Kidney glomerular epithelial cell (primary cell): ENCODE measurements at regions not wholly inside any gene's neighbourhood (a gene's known extent, or its start where the extent isn't known, plus 50 kb on each side); places are given as distances from the start of the nearest gene placed in this dataset.

Experiments
- DNase-seq: peaks from one replicate; lab custom pipeline; 2025; lab: John Stamatoyannopoulos, UW

DNA sequence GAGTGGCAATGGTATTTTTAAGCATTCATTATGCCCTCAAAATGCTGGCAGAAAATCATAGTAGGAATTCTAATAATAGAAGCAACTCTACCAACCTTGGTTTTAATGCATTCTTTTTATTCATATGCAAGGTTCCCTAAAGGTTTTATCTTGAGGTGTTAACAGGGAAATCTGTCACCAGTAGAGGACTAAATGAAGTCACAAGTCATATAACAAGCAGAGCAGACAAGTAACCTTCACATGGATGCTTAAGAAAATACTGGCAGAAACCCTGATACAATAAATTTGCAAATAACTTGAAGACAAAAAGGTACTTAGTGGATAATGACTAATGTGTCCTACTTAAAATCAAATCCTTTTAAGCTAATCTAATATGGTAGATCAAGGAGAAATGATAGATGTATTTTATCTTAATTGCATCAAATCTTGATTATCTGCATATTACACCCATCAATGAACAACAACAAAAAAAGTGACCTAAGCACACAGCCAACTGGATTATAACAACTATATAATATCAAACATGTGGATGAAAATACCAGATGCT, 73.3 kb downstream of the RFC3 start:
- DNase-seq = no peak

DNA sequence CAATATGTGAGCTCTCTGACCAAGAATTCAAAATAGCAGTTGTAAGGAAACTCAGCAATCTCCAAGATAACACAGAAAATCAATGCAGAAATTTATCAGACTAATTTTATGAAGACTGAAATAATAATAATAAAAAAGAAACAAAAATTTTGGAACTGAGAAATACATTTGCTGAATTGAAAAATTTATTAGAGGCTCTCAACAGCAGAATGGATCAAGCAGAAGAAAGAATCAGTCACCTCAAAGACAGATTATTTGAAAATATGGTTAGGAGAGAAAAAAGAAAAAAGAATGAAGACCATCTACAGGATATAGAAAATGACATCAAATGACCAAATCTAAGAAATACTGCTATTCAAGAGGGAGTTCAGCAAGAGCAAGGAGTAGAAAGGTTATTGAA, 75.6 kb downstream of the RFC3 start:
- DNase-seq = no peak

DNA sequence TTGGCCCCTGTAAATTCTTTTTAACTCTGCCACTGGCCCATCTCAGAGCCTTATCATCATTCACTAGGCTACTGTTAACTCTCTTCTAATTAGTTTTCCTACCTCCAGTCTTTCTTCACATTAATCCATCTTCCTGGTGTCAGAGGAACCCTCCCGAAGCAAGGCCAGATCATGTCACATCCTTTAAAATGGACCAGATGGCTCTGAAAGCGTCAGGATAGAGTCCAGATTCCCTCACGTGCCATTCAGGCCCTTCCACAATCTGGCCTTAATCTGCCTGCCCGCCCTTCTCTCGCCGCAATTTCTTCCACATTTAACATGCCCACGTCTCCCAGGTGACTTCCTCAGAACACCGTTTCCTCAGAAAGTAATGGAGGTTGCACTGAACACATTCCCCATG, 86.5 kb downstream of the RFC3 start:
- no peak for DNase-seq

DNA sequence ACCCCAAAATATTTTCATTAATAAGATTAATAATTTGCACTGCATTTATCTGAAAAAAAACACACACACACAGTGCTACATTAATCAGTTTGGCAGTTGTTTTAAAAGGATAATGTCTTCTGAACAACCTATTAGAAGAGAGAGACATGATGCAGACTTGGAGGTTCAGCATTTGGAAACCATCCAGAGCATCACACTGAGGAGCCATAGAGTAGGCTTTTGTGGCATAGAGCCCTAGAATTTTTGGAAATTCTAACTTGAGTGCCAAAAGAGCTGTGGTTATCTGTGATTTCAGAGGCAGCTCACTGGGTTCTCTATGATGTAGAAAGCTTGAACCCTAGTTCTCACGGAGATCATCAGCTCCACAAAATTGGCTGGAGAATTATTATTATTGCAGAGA, 90.2 kb downstream of the RFC3 start:
- no peak for DNase-seq

GRCh38 chr13:33910255-33910654, 92.3 kb downstream of the RFC3 start:
- DNase-seq = no peak

DNA sequence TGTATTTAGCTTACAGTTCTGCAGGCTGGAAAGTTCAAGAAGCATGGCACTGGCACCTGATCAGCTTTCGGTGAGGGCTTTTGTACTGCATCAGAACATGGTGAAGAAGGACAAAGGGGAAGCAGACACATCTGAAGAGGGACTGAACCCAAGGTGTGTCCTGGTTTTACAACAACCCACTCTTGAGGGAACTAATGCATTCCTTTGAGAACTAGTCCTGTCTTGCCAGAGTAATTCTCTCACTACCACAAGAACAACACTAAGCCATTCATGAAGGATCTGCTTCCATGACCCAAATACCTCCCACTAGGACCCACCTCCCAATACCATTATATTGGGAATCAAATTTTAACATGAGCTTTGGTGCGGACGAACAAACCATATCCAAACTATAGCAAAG, 93.6 kb downstream of the RFC3 start:
- DNase-seq = no peak

DNA sequence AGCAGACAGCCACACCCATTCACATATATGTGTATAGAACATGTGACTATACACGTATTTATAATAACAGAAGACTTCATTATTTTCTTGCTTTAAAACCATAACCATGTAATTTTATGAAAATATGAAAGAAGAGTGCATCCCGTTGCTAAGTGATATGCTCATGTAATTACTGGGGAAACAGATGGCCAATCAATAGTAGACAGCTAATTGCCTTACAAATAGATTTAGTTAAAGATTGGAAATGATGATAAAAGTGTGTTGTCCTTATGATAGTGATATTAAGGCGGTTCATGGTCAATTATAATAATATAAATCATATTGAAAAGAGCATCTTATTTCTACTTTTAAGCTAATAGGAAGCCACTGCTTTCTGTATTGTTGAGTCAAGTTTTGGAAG, 95.9 kb downstream of the RFC3 start:
- no peak for DNase-seq

DNA sequence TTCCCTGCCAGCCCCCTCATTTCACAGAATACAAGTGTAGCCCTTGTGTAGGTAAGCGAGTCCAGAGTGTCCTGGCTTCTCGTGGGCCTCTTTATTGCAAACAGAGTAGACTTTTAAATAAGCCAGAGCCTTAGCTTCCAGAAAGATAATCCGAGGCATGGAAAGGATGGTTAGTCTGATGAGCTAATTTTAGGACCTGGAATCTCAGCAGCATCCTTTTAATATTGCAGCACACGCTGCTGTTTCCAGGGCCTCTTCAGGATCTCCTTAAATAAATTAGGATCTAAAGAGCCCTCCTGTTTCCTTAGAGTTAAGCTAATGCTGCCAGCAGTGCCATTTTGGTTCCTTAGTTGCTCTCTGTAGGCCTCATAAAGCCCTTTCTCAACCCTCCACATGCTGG, 99.2 kb downstream of the RFC3 start:
- DNase-seq = no peak

DNA sequence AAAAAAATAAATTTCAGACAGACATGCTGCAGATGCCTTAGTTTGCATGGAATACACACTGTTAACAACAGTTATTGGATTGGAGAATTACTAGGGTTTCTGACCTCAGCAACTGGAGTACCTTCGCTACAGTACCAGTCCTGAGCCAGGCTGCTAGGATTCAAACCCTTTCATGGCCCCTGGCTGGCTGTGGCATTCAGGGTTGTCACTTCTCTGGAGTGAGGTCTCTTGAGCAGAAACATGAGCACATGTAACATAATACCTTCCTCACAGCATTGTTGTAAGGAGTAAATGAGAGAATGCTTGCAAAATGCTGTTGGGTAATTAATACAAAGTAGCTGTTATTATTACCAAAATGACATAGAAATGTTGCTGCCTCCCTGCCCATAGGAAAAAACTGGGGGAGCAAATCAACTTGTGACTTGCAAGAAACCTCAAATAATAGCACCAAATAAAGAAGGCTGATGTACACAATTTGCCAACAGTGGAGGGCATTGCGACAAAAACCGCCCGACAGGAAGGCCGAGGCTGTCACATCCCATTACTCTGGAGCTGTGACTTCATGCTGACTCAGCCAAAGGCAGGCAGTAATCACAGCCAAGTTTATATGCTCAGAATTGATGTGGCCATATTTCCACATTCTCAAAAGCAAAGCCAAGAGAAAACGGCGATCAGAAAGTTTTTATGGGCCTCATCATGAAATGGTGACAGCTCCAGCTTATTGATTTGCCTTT, 100.4 kb downstream of the RFC3 start:
- peak; percentile 21 for DNase-seq

- DNase-seq = no peak
Observed at GRCh38 chr13:33919120-33919519, 101.2 kb downstream of the RFC3 start.

GRCh38 chr13:33925563-33925962, 107.6 kb downstream of the RFC3 start:
- no peak for DNase-seq

- DNase-seq = no peak
Observed at GRCh38 chr13:33927315-33927714, 109.4 kb downstream of the RFC3 start.

DNA sequence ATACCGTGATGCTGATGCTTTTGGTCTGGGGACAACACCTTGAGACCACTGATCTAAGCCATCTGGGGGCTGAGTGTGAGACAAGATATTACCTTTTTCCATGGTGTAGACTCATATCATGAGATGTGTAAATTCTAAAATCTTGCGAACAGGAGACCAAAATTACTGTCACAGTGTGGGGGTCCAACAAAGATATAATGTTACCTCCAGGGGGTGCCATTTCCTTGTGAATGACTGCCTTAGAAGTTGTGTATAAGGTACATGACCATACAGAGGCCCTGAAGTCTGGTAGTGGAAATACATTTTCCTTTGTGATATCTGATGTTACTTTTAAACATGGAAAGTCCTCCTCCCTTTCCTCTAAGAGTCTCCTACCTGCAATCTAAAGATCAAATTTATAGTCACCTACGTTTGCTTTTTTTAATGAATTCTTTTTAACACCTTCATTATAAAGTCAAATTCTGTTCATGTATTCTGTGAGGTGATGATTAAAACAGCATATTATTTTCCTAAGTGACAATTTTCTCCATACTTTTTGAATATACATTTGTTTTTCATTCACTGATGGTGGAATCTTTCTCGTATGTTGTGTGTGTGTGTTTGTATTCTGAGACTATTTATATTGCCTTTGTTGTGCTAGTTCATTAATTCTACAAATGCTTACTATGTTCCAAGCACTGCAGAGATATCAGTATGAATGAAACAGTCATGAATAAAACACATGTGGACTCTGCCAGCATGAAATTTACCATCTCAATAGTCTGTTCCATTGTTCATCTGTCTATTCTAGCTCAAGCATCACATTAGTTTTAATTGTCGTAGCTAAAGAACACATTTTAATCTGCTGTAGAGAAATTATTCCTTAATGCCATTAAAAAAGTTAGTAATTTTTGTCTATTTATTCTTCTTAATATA, 113.7 kb downstream of the RFC3 start:
- DNase-seq = peak; percentile 20

DNA sequence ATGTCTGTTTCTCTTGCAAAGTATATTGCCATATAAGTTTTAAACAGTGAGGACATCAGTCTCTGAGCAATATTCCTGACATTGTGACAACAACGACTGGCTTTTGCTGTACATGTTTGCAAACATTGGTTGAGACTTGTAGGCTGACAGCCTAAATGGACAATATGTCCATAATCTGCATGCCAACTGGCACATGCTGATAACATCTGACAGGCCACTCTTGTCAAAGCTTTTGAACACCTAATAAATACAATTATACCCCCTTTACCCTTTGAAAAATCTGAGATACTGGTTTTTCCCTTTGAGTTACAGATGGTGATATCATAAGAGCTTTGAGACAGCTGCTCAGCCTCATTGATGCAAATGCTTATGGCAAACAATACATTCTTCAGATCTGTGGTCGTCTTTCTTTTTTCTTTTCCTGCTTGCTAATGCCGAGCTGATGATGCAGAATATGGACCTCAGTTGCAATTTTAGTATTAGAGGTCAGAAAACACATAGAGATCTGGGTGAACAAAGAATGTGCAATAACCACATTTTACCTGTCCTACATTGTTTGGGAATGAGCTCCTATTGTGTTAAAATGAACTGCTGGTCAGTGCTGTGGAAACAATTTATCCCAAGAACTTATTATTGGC, 114.9 kb downstream of the RFC3 start:
- no peak for DNase-seq

GRCh38 chr13:33933810-33934209, 115.9 kb downstream of the RFC3 start:
- DNase-seq = no peak

- no peak for DNase-seq
Observed at GRCh38 chr13:33934343-33934742, 116.4 kb downstream of the RFC3 start.

DNA sequence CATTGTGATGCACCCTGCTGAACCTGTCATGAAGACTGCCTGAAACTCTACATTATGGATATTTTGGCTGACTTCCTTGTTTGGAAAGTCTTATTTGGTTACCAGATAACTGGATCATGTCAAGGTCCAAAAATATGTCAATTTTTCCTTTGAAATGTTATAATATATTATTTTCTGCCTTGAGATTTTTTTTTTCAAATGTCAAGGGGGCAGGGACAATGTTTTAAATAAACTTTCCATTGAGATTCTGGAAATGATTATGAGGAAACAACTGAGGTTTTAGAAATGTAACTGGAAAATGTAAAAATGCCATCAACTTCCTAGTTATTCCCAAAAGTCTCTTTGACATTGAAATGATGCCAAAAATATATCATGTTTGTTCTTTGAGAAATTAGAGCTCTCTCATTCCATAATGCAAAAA, 117.0 kb downstream of the RFC3 start:
- no peak for DNase-seq

GRCh38 chr13:33935969-33936368, 118.0 kb downstream of the RFC3 start:
- no peak for DNase-seq

DNA sequence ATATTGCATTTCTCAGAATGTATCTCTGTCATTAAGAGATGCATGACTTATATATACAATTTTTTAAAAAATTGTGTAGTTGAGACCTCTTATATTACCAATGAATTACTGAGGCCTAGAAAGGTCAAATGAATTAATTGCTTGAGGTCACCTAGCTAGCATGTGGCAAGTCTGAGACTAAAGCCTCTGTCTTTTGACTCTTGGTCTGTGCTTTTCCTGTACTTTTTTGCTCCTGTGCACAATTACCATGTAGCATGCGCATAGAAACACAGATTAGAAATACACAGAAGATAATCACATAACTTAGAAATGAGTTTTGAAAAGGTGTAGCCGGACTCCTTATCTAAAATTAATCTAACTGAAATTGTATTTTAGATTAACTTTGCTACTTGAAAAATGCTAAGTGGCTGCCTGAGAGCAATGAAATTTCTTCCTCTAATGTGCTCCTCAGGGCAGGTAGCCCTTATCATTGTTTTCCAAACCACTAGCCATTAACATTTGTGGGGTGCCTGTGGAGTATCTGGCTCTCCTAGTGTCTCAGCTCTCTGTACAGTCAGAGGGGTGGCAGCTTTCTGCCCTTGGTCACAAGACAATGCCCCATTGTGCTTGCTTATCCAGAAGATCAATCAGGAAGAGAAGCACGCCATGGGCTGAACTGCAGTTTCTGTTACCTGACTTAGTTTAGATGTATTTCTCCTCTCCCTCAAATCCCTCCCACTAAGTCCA, 119.6 kb downstream of the RFC3 start:
- peak; percentile 18 for DNase-seq

GRCh38 chr13:33940256-33940655, 122.3 kb downstream of the RFC3 start:
- DNase-seq = no peak

DNA sequence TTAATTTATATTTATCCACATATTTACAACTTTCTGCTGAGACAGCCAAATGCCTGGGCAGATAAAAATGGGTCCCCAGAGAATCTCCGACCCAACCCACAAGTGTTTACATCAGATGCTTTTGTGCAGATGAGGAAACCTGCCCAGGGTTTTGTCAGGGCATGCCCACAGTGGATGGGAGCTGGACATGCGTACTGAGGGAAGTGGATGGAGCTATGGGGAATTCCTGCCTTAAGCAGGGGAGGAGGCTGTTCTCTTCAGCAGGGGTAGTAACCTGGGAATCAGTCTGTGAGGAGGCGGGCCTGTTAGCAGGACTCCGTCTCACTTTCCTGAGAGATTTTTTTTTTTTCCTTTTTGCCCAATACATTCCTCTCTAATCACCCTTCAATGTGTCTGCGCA, 122.9 kb downstream of the RFC3 start:
- DNase-seq = no peak

- DNase-seq = no peak
Observed at GRCh38 chr13:33945477-33945876, 127.5 kb downstream of the RFC3 start.
